ENCODE measurements at regions not wholly inside any gene's neighbourhood (a gene's known extent, or its start where the extent isn't known, plus 50 kb on each side); places are given as distances from the start of the nearest gene placed in this dataset.

- TF ChIP-seq CTCF (IDR thresholded peaks at IDR 0.05; ENCODE audit: insufficient read depth, low read length, poor library complexity, severe bottlenecking) (no peak), EZH2phosphoT487 (conservative IDR thresholded peaks at IDR 0.05; ENCODE audit: low read length) (no peak)
Observed at GRCh38 chr16:79892278-79892677, 291.7 kb upstream of the MAF start.

Measured in SU-DHL-6 (cell line).